EL (cell line): ENCODE measurements at regions not wholly inside any gene's neighbourhood (a gene's known extent, or its start where the extent isn't known, plus 50 kb on each side); places are given as distances from the start of the nearest gene placed in this dataset.
"Not testable (repeated sequence)": the region's sequence is repeated elsewhere in the genome, so short reads cannot be mapped to it uniquely, and the experiment has no call there.

ENCODE experiments used
- DNase-seq: peaks from one replicate; pipeline ENCODE4 v3.0.0-alpha.2; 2016

DNA sequence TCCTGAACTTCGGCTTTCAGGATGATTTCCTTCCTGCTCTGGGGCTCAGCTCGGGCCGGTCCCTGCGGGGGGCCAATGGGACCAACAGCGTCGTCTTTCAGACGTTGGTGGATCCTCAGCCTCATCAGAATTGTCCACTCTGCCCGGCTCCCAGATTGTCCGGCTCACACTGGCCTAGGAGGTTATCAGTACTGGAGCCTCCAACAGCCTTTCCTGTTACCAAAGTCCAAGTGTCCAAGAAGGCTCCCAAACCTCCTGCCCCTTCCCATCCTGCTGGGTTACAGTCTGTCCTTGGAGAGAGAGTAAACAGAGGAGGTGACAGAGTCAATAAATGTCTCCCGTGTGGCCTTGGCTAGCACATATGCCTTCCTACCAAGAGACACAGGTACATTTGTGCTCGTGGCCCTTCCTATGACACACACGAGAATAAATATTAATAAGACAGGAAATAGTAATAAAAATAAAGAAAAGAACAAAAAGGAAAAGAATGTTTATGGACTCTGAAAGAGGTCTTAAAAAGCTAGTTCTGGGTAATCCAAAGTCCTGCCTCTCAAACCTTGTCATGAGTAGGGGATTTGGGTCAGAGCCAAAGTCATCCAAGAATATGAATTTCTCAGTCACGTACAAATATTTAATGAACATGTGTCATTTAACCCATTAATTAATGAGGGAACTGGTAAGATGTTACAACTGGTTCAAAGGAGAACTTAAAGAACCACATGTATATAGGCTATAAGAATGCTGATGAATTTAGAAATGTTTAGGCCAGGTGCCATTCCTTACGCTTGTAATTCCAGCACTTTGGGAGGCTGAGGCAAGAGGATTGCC lies 80.8 kb upstream of the SLC2A1 start:
- DNase-seq = no peak

DNA sequence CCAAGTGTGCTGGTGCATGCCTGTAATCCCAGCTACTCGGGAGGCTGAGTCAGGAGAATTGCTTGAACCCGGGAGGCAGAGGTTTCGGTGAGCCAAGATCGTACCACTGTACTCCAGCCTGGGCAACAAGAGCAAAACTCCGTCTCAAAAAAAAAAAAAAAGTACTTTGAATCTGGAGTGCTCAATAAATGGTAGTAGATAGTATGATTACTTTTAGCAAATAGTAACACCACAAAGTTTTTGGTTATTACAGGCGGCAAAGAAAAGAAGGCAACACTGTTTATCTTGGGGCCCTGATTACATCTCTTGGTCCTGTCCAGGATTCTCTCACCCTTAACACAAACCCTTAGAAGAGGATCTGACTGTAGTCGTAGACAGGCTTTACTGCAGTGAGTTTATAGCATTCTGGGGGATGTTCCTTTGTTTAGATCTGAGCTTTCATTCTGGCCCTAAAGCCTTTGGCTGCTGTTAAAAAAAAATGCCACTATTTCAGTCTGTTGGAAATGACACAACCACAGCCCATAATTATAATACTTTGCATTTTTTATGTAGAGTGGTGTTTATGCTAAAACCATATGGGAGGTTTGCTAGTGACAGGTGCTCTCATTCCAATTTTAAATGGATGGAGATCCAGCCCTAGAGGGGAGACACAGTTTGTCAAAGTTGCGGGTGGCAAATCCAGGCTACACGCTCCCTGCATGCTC lies 79.7 kb upstream of the SLC2A1 start:
- no peak for DNase-seq

GRCh38 chr1:43037466-43037865 lies 78.8 kb upstream of the SLC2A1 start:
- no peak for DNase-seq

DNA sequence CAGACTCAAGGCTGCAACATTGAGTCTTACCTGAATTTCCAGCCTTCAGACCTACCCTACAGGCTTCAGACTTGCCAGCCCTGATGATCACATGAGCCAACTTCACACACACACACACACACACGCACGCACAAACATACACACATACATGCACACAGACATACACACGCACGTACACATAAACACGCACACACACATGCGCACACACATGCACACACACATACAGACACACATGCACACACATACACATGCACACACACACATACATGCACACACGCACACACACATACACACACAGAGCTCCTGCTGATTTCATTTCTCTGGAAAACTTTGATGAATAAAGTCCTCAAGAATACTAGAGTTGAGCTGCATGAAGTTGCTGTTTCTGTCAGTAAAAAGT lies 78.3 kb upstream of the SLC2A1 start:
- DNase-seq = no peak

DNA sequence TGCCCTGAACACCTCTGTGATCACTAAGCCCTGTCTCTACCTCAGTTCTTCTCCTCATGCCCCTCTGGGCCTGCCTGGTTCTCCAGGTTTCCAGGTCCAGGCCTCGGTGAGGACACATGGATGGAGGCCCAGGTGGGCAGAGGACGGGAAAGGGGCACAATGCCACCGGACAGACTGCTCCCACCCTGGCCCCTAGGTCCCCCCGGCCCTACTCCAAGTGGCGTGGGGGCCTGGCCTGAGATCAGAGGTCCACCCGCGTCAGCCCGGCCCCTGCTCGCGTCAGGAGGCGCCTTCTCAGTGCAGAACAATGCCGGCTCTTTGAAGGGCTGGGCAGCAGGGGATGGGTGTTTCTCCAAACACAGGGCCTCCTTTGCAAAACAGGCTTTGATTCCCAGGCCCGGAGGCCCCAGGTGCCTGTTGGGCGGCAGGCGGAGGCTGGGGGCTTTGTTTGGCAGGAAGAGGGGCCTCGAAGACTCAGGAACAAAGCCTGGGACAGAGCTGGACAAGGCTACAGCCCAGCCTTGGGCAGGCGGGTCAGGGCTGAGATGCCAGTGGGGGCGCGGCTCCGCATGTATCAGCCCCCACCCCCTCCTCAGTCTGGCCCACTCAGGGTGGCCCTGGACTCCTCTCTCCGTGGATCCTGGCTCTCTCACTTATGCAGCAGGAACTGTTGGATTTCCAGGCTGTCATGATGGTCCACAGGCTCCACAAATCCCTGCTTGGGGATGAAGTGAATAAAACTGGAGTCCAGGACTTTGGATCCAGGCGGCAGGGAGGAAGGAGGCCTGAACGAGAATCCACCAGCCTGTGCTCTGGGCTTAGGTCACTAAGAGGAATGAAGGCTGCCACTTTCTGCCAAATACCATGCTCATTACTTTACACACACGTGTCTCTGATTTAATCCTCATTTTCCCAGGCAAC lies 77.4 kb upstream of the SLC2A1 start:
- DNase-seq = peak; percentile 25

GRCh38 chr1:43034778-43035177 lies 76.1 kb upstream of the SLC2A1 start:
- DNase-seq = no peak

- DNase-seq = no peak
Observed at GRCh38 chr1:43034195-43034658, 75.6 kb upstream of the SLC2A1 start.

GRCh38 chr1:43031316-43032203 lies 72.9 kb upstream of the SLC2A1 start:
- no peak for DNase-seq

- no peak for DNase-seq
Observed at GRCh38 chr1:43024905-43025304, 66.2 kb upstream of the SLC2A1 start.

GRCh38 chr1:43021547-43022474 lies 63.1 kb upstream of the SLC2A1 start:
- no peak for DNase-seq

GRCh38 chr1:43019226-43019625 lies 60.6 kb upstream of the SLC2A1 start:
- no peak for DNase-seq

DNA sequence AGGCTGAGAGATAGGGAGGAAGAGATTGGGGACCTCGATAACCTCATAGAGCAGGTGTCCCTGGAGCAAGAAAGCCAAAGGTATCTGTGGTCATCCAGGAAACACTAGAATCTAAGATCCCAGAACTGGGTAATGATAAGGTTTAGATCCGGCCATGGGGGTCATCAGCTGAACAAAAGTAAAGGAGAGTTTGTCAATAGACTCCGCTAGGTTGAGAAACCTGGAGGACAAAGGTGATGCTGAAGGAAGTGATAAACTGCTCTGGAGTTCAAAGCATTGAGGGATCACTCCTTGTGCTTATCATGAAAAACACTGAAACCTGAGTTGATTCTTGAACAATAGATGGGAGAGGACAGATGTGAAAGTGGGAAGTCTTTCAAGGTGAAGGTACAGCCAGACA lies 59.5 kb upstream of the SLC2A1 start:
- DNase-seq = no peak

DNA sequence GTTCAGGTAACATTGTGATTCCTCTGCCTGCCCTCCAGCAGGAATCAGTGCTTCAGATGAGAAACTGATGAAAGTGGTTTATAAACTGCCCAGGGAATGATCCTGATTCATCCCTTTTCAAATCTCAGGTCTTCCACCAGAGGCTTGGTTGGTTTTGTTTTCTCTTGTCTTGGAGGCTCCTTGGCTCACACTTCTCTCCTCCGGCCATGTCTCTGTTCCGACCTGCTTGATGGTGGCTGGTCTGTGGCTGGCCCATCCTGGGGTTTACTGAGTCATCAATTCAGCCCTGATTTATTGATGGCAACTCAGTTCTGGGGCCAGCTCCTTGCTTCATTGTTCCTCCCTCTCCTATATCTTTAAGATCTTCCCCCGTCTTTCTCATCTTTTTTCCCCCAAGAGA lies 56.6 kb upstream of the SLC2A1 start:
- DNase-seq = no peak

- not testable (repeated sequence) for DNase-seq
Observed at GRCh38 chr1:43014579-43014978, 55.9 kb upstream of the SLC2A1 start.

DNA sequence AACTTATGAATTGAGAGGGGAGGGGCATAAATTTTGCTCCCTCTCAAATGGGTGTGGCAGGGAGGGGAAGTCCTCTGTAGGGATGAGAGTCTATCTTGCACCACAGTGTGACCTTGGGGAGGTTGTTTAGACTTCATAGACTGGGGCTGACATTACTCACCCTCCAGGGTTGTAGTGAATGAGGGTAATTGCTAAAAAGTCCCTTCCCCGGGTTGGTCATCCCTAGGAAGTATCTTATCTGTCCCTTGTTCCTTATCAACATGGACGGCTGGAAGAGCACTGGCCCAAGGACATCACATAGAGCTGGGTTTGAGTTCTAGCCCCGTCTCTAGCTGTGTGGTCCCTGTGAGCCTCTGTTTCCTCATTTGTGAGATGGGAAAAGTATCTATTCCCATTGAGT lies 52.4 kb upstream of the SLC2A1 start:
- no peak for DNase-seq

- DNase-seq = no peak
Observed at GRCh38 chr1:43009274-43009673, 50.6 kb upstream of the SLC2A1 start.

DNA sequence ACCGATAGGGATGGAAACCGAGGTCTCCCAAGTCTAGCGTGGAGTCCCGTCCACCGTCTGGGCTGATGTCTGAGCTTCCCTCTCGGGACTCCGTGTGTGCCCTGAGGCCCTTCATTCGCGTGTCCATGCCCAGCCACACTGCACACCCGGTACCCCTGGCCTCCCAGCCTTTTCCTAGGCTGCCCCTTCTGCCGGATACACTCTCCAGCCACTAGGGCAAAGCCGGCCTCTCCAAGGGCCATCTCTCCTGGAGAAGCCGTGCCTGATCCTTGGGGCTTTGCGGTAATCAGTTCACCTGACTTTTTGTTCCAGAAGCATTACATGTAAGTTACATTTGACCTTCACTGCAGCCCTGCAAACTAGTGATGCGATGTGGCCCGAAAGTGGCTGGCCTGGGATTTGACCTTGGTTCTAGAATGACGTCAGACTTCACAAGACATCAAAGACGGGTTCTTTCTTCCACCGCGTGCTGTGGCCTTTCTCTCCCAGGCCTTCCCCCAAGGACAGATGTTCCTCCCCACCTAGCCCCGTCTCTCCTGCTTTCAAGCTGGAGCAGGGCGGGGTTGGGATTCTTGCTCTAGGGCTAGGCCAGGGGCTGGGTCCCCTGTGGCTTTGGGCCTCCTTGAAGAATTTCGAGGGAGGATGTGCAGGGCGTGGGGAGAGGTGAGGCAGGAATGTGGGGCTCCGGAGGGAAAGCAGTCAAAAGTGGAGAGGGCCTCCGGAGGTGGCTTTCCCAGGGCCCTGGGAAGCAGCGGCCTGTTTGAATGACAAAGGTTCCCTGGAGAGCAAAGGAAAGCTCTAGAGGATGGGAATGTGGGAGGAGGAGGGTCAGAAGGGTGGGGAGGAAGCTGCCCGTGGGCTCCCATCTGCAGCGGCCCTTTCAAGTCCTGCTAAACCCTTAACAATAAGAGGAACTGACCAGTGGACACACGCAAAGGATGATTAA lies 49.7 kb upstream of the SLC2A1 start:
- DNase-seq = no peak
